ENCODE measurements at regions not wholly inside any gene's neighbourhood (a gene's known extent, or its start where the extent isn't known, plus 50 kb on each side); places are given as distances from the start of the nearest gene placed in this dataset.

GRCh38 chr12:61902403-61902802 is 357.8 kb upstream of the USP15 start:
- Histone ChIP-seq H3K4me1 (ENCODE audit: control insufficient read depth in 2 of 2, insufficient read depth in 2 of 2, low read length in 1 of 2) (no peaks in the 10 kb centered on the region), H3K36me3 (ENCODE audit: control insufficient read depth in 2 of 2, insufficient read depth in 2 of 2, low read length in 1 of 2) (no peaks in the 10 kb centered on the region), H3K4me3 (ENCODE audit: low read depth in 1 of 2, low read length in 2 of 2) (no peak overlapping the region), H3K27ac (ENCODE audit: low read depth in 2 of 2, low read length in 1 of 2) (no peak overlapping the region), H3K9me3 (ENCODE audit: control insufficient read depth in 2 of 2, insufficient read depth in 1 of 2, low read depth in 1 of 2, low read length in 1 of 2) (peaks cover 2 to 4% of the 10 kb centered on the region in 2 donors), H3K27me3 (ENCODE audit: control insufficient read depth in 1 of 2, insufficient read depth in 2 of 2, low read length in 2 of 2) (no peaks in the 10 kb centered on the region)
- WGBS, 2 donors: 90 to 92% methylated on average over 1 of the region's 1 CpG

DNA sequence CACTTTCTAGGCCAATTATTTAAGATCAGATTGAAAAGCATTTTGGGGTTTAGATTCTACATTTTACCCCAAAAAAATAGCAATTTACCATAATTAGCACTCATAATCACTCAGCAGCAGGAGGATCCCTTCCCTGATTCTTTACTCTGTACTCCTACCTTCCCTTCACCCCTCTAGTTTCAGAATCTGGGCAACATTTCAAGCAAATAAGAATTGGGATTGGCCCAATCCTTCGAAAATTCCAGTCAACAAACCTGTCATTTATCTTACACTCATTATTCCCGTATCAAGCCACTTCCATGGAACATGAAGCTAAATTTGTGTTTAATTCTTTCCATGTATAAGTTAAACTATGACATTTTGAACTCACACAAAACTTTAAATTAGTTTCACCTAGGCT is 349.1 kb upstream of the USP15 start:
- Histone ChIP-seq H3K27ac (ENCODE audit: low read depth in 2 of 2, low read length in 1 of 2) (no peak overlapping the region), H3K4me3 (ENCODE audit: low read depth in 1 of 2, low read length in 2 of 2) (no peak overlapping the region), H3K4me1 (ENCODE audit: control insufficient read depth in 2 of 2, insufficient read depth in 2 of 2, low read length in 1 of 2) (no peaks in the 10 kb centered on the region), H3K27me3 (ENCODE audit: control insufficient read depth in 1 of 2, insufficient read depth in 2 of 2, low read length in 2 of 2) (no peaks in the 10 kb centered on the region), H3K9me3 (ENCODE audit: control insufficient read depth in 2 of 2, insufficient read depth in 1 of 2, low read depth in 1 of 2, low read length in 1 of 2) (peaks cover 0 to 2% of the 10 kb centered on the region in 2 donors), H3K36me3 (ENCODE audit: control insufficient read depth in 2 of 2, insufficient read depth in 2 of 2, low read length in 1 of 2) (no peaks in the 10 kb centered on the region)
- 36 to 37% methylated on average over 2 of the region's 2 CpGs for WGBS, 2 donors

- no peaks in the 10 kb centered on the region for H3K27me3 ChIP-seq (ENCODE audit: control insufficient read depth in 1 of 2, insufficient read depth in 2 of 2, low read length in 2 of 2)
- no peak overlapping the region for H3K27ac ChIP-seq (ENCODE audit: low read depth in 2 of 2, low read length in 1 of 2)
- no peaks in the 10 kb centered on the region for H3K36me3 ChIP-seq (ENCODE audit: control insufficient read depth in 2 of 2, insufficient read depth in 2 of 2, low read length in 1 of 2)
- H3K4me3 ChIP-seq (ENCODE audit: low read depth in 1 of 2, low read length in 2 of 2): no peak overlapping the region
- H3K4me1 ChIP-seq (ENCODE audit: control insufficient read depth in 2 of 2, insufficient read depth in 2 of 2, low read length in 1 of 2): no peaks in the 10 kb centered on the region
- WGBS, 2 donors: 78 to 83% methylated on average over 3 of the region's 3 CpGs
- no peaks in the 10 kb centered on the region for H3K9me3 ChIP-seq (ENCODE audit: control insufficient read depth in 2 of 2, insufficient read depth in 1 of 2, low read depth in 1 of 2, low read length in 1 of 2)
Measured at GRCh38 chr12:61915420-61915819, 344.8 kb upstream of the USP15 start.

DNA sequence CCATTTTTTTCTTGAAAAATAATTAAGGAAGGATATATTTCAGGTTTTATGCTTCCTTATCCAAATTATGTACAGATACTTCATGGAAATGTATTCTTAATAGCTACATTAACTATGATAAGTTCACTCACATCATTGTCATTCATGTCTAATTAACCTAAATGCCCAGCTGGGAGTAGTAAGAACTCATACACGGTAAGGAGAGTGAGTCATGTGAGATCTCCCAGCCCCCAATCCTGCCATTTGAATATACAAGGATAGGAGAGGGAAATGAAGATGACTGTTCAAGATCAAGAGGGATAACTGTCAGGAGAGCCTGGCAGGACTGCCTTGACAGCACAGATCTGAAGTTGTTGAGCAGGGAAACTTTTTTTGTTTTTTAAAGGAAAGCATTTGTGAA is 343.4 kb upstream of the USP15 start:
- H3K4me3 ChIP-seq (ENCODE audit: low read depth in 1 of 2, low read length in 2 of 2): no peak overlapping the region
- no peaks in the 10 kb centered on the region for H3K27me3 ChIP-seq (ENCODE audit: control insufficient read depth in 1 of 2, insufficient read depth in 2 of 2, low read length in 2 of 2)
- no peaks in the 10 kb centered on the region for H3K9me3 ChIP-seq (ENCODE audit: control insufficient read depth in 2 of 2, insufficient read depth in 1 of 2, low read depth in 1 of 2, low read length in 1 of 2)
- 23 to 38% methylated on average over 1 of the region's 1 CpG for WGBS, 2 donors
- no peak overlapping the region for H3K27ac ChIP-seq (ENCODE audit: low read depth in 2 of 2, low read length in 1 of 2)
- no peaks in the 10 kb centered on the region for H3K4me1 ChIP-seq (ENCODE audit: control insufficient read depth in 2 of 2, insufficient read depth in 2 of 2, low read length in 1 of 2)
- H3K36me3 ChIP-seq (ENCODE audit: control insufficient read depth in 2 of 2, insufficient read depth in 2 of 2, low read length in 1 of 2): no peaks in the 10 kb centered on the region

DNA sequence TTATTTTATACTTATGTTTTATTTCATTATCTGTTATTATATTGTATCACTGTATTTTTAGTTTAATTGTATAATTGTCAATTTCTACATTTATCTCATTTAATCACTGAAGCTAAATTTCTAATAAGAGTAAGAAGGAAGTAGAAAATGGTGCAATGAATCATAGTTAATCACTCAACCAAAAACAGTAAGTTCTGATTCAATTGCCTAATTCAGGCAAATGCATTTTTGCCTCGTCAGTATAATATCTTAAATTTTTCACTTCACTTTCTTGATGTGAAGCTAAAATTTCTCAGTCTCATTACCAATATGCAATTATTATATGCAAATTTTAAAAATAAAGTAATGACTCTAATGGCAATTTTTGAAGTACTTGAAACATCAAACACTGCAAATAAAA is 340.5 kb upstream of the USP15 start:
- Histone ChIP-seq H3K27ac (ENCODE audit: low read depth in 2 of 2, low read length in 1 of 2) (no peak overlapping the region), H3K27me3 (ENCODE audit: control insufficient read depth in 1 of 2, insufficient read depth in 2 of 2, low read length in 2 of 2) (no peaks in the 10 kb centered on the region), H3K9me3 (ENCODE audit: control insufficient read depth in 2 of 2, insufficient read depth in 1 of 2, low read depth in 1 of 2, low read length in 1 of 2) (peaks cover 0 to 3% of the 10 kb centered on the region in 2 donors), H3K4me1 (ENCODE audit: control insufficient read depth in 2 of 2, insufficient read depth in 2 of 2, low read length in 1 of 2) (no peaks in the 10 kb centered on the region), H3K36me3 (ENCODE audit: control insufficient read depth in 2 of 2, insufficient read depth in 2 of 2, low read length in 1 of 2) (no peaks in the 10 kb centered on the region), H3K4me3 (ENCODE audit: low read depth in 1 of 2, low read length in 2 of 2) (no peak overlapping the region)
- whole genome bisulfite sequencing, 2 donors: 85 to 89% methylated on average over 1 of the region's 1 CpG

DNA sequence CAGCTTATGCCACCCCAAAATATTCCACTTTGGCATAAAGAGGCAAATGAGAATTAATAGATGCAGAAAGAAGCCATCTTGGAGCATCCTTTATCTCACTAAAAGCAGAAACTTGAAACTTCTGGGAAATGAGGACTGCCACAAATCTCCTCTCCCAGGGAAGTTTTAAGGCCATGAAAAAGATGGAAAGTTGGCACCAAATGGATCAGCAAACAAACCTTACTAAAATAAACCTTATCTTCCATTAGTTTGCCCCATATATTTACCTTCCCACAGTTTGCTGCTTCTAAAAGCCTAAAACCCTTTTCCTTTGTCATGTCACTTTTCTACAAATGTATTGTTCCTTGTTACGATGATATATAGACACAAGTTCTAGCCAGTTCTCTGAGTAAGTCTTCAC is 340.0 kb upstream of the USP15 start:
- Histone ChIP-seq H3K9me3 (ENCODE audit: control insufficient read depth in 2 of 2, insufficient read depth in 1 of 2, low read depth in 1 of 2, low read length in 1 of 2) (peaks cover 0 to 3% of the 10 kb centered on the region in 2 donors), H3K4me1 (ENCODE audit: control insufficient read depth in 2 of 2, insufficient read depth in 2 of 2, low read length in 1 of 2) (no peaks in the 10 kb centered on the region), H3K27ac (ENCODE audit: low read depth in 2 of 2, low read length in 1 of 2) (no peak overlapping the region), H3K36me3 (ENCODE audit: control insufficient read depth in 2 of 2, insufficient read depth in 2 of 2, low read length in 1 of 2) (no peaks in the 10 kb centered on the region), H3K27me3 (ENCODE audit: control insufficient read depth in 1 of 2, insufficient read depth in 2 of 2, low read length in 2 of 2) (no peaks in the 10 kb centered on the region), H3K4me3 (ENCODE audit: low read depth in 1 of 2, low read length in 2 of 2) (no peak overlapping the region)
- 65 to 69% methylated on average over 1 of the region's 1 CpG for WGBS, 2 donors

GRCh38 chr12:61923152-61923551 is 337.1 kb upstream of the USP15 start:
- Histone ChIP-seq H3K9me3 (ENCODE audit: control insufficient read depth in 2 of 2, insufficient read depth in 1 of 2, low read depth in 1 of 2, low read length in 1 of 2) (peaks cover 0 to 3% of the 10 kb centered on the region in 2 donors), H3K27ac (ENCODE audit: low read depth in 2 of 2, low read length in 1 of 2) (no peak overlapping the region), H3K4me1 (ENCODE audit: control insufficient read depth in 2 of 2, insufficient read depth in 2 of 2, low read length in 1 of 2) (no peaks in the 10 kb centered on the region), H3K4me3 (ENCODE audit: low read depth in 1 of 2, low read length in 2 of 2) (no peak overlapping the region), H3K27me3 (ENCODE audit: control insufficient read depth in 1 of 2, insufficient read depth in 2 of 2, low read length in 2 of 2) (no peaks in the 10 kb centered on the region), H3K36me3 (ENCODE audit: control insufficient read depth in 2 of 2, insufficient read depth in 2 of 2, low read length in 1 of 2) (no peaks in the 10 kb centered on the region)
- 74 to 83% methylated on average over 3 of the region's 3 CpGs for WGBS, 2 donors

GRCh38 chr12:61934564-61934963 is 325.6 kb upstream of the USP15 start:
- Histone ChIP-seq H3K27me3 (ENCODE audit: control insufficient read depth in 1 of 2, insufficient read depth in 2 of 2, low read length in 2 of 2) (no peaks in the 10 kb centered on the region), H3K36me3 (ENCODE audit: control insufficient read depth in 2 of 2, insufficient read depth in 2 of 2, low read length in 1 of 2) (no peaks in the 10 kb centered on the region), H3K9me3 (ENCODE audit: control insufficient read depth in 2 of 2, insufficient read depth in 1 of 2, low read depth in 1 of 2, low read length in 1 of 2) (no peaks in the 10 kb centered on the region), H3K4me1 (ENCODE audit: control insufficient read depth in 2 of 2, insufficient read depth in 2 of 2, low read length in 1 of 2) (no peaks in the 10 kb centered on the region), H3K27ac (ENCODE audit: low read depth in 2 of 2, low read length in 1 of 2) (no peak overlapping the region), H3K4me3 (ENCODE audit: low read depth in 1 of 2, low read length in 2 of 2) (no peak overlapping the region)
- 78 to 81% methylated on average over 2 of the region's 2 CpGs for WGBS, 2 donors

DNA sequence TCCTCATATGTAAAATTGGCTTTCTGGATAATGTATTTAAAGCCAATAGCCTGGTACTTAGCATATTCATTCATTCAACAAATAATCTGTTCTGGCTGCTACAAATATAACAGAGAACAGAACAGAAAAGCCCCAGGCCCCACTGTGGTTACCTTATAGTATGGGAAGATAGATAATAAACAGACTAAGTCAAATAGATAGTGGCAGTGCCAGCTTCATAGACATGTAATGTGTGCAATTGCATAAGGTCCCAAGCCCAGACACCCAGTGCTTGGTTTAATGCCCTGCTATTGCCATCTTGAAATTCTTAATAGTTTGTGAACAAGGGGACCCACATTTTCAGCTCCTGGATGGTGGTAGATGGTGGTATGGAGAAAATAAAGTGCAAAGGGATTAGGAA is 320.2 kb upstream of the USP15 start:
- H3K27ac ChIP-seq (ENCODE audit: low read depth in 2 of 2, low read length in 1 of 2): no peak overlapping the region
- H3K27me3 ChIP-seq (ENCODE audit: control insufficient read depth in 1 of 2, insufficient read depth in 2 of 2, low read length in 2 of 2): no peaks in the 10 kb centered on the region
- no peaks in the 10 kb centered on the region for H3K36me3 ChIP-seq (ENCODE audit: control insufficient read depth in 2 of 2, insufficient read depth in 2 of 2, low read length in 1 of 2)
- H3K9me3 ChIP-seq (ENCODE audit: control insufficient read depth in 2 of 2, insufficient read depth in 1 of 2, low read depth in 1 of 2, low read length in 1 of 2): no peaks in the 10 kb centered on the region
- H3K4me1 ChIP-seq (ENCODE audit: control insufficient read depth in 2 of 2, insufficient read depth in 2 of 2, low read length in 1 of 2): no peaks in the 10 kb centered on the region
- H3K4me3 ChIP-seq (ENCODE audit: low read depth in 1 of 2, low read length in 2 of 2): no peak overlapping the region

DNA sequence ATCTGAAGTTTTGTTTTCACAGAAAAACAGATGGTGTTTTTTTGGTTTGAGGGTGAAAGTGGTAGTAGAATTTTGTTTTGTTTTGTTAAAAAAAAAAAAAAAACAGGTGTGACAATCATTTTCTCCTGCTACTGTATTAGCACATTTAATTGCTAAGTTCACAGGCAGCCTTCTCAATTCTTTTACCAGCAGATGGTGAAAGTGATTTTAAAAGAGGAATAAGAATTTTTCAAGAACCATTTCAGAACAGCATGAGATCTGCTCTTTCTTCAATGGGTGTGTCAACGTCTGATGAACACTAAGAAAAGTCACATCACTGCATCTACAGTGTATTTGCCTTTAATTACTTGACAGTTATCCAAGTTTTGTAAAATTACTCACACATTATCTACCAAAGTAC is 303.7 kb upstream of the USP15 start:
- no peaks in the 10 kb centered on the region for H3K4me1 ChIP-seq (ENCODE audit: control insufficient read depth in 2 of 2, insufficient read depth in 2 of 2, low read length in 1 of 2)
- no peaks in the 10 kb centered on the region for H3K27me3 ChIP-seq (ENCODE audit: control insufficient read depth in 1 of 2, insufficient read depth in 2 of 2, low read length in 2 of 2)
- H3K4me3 ChIP-seq (ENCODE audit: low read depth in 1 of 2, low read length in 2 of 2): no peak overlapping the region
- no peaks in the 10 kb centered on the region for H3K9me3 ChIP-seq (ENCODE audit: control insufficient read depth in 2 of 2, insufficient read depth in 1 of 2, low read depth in 1 of 2, low read length in 1 of 2)
- H3K36me3 ChIP-seq (ENCODE audit: control insufficient read depth in 2 of 2, insufficient read depth in 2 of 2, low read length in 1 of 2): no peaks in the 10 kb centered on the region
- H3K27ac ChIP-seq (ENCODE audit: low read depth in 2 of 2, low read length in 1 of 2): no peak overlapping the region
- 39 to 45% methylated on average over 1 of the region's 1 CpG for WGBS, 2 donors
